Endothelial cell of umbilical vein (primary cell): ENCODE measurements at regions not wholly inside any gene's neighbourhood (a gene's known extent, or its start where the extent isn't known, plus 50 kb on each side); places are given as distances from the start of the nearest gene placed in this dataset.

Experiments used
- EZH2 ChIP-seq: IDR thresholded peaks from 2 replicates; pipeline ENCODE4 v1.6.1; 2012; ENCODE audit warnings: borderline replicate concordance, low read depth, mild to moderate bottlenecking, moderate library complexity, low read length, inconsistent platforms; ENCODE audit not compliant: severe bottlenecking
- JUN ChIP-seq: IDR thresholded peaks from 2 replicates; pipeline ENCODE4 v1.6.1; 2011; ENCODE audit warnings: borderline replicate concordance, low read depth; ENCODE audit not compliant: insufficient read length, insufficient read depth
- POLR2A ChIP-seq: IDR thresholded peaks from 2 replicates; pipeline ENCODE4 v1.6.1; 2012; ENCODE audit warnings: low read depth, mild to moderate bottlenecking, control low read depth, low read length
- POLR2AphosphoS5 ChIP-seq: IDR thresholded peaks from 2 replicates; pipeline ENCODE4 v1.6.1; 2012; ENCODE audit warnings: low read depth, mild to moderate bottlenecking, control low read depth, low read length, moderate library complexity; ENCODE audit not compliant: insufficient read depth
- TF ChIP-seq, protein P1 (sequence below), 2 donors: IDR thresholded peaks; 1 replicate in 1 of 2; 2 replicates in 1 of 2; pipeline ENCODE4 v1.5.1; 2011; ENCODE audit warnings: low read length in 2 of 2, mild to moderate bottlenecking in 2 of 2, moderate library complexity in 2 of 2, control low read depth in 1 of 2, inconsistent platforms in 1 of 2, low read depth in 1 of 2; ENCODE audit not compliant: insufficient read depth in 1 of 2; ENCODE audit errors: extremely low read depth in 1 of 2
- TF ChIP-seq, protein P2 (sequence below): IDR thresholded peaks from 2 replicates; pipeline ENCODE4 v1.6.1; 2011; ENCODE audit not compliant: insufficient read depth, insufficient read length

DNA sequence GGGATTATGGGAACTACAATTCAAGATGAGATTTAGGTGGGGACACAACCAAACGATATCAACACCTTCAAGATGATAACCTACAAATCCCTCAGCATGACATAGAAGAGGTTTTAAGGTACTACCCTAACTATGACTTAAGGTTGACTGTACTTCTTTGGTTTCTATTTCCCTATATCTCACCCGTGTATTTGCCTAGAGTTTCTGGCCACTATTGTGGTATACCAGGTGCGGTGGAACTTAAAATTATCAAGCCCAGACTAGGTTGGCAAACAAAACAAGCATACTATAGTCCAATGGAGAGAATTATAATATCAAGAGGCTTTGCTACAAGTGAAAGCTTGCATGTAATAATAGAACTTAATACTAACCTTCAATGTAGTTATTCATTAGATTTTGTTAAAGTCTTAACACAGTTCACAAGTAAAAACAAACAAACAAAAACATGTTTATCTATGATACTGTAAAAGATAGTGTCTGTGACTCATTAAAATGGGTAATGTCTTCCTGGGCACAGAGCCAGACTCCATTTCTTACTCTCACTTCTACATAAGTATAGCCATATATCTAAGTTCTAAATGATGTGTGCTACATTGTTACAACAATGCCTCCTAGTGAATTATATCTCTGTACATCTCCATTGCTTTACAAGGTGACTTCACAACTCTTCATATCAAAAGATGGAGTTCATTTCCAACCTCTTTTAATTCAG, 479.1 kb downstream of the ZBBX start:
- TF ChIP-seq, protein P1, sequence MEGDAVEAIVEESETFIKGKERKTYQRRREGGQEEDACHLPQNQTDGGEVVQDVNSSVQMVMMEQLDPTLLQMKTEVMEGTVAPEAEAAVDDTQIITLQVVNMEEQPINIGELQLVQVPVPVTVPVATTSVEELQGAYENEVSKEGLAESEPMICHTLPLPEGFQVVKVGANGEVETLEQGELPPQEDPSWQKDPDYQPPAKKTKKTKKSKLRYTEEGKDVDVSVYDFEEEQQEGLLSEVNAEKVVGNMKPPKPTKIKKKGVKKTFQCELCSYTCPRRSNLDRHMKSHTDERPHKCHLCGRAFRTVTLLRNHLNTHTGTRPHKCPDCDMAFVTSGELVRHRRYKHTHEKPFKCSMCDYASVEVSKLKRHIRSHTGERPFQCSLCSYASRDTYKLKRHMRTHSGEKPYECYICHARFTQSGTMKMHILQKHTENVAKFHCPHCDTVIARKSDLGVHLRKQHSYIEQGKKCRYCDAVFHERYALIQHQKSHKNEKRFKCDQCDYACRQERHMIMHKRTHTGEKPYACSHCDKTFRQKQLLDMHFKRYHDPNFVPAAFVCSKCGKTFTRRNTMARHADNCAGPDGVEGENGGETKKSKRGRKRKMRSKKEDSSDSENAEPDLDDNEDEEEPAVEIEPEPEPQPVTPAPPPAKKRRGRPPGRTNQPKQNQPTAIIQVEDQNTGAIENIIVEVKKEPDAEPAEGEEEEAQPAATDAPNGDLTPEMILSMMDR (IDR thresholded peaks at IDR 0.05; ENCODE audit: extremely low read depth in 1 of 2, insufficient read depth in 1 of 2, low read depth in 1 of 2, low read length in 2 of 2): no peak
- TF ChIP-seq EZH2: no peak
- no peak for TF ChIP-seq POLR2A
- TF ChIP-seq POLR2AphosphoS5: no peak
- no peak for TF ChIP-seq JUN
- TF ChIP-seq, protein P2, sequence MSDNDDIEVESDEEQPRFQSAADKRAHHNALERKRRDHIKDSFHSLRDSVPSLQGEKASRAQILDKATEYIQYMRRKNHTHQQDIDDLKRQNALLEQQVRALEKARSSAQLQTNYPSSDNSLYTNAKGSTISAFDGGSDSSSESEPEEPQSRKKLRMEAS: no peak
